ENCODE measurements at regions not wholly inside any gene's neighbourhood (a gene's known extent, or its start where the extent isn't known, plus 50 kb on each side); places are given as distances from the start of the nearest gene placed in this dataset.
A peak's percentile ranks its signal among the peaks of the same experiment; 100 is the strongest.

GRCh38 chr16:11401161-11402050 is 56.1 kb downstream of the RMI2 start:
- DNase-seq (ENCODE audit: low spot score), result peak; percentile 83
- H3K27ac Mint-ChIP-seq (ENCODE audit: unreplicated experiment), result no peak overlapping the region
- H3K36me3 Mint-ChIP-seq (ENCODE audit: low read depth), result no peaks in the 10 kb centered on the region
- H3K27me3 Mint-ChIP-seq (ENCODE audit: low read depth), result peaks cover 6% of the 10 kb centered on the region
- no peaks in the 10 kb centered on the region for H3K4me1 Mint-ChIP-seq (ENCODE audit: low read depth)
- no peak for TF ChIP-seq CTCF (IDR thresholded peaks at IDR 0.05)
- H3K9me3 Mint-ChIP-seq (ENCODE audit: low read depth), result no peaks in the 10 kb centered on the region
- no peak overlapping the region for H3K4me3 Mint-ChIP-seq (ENCODE audit: unreplicated experiment)

- H3K4me3 Mint-ChIP-seq (ENCODE audit: unreplicated experiment), result no peak overlapping the region
- H3K9me3 Mint-ChIP-seq (ENCODE audit: low read depth), result no peaks in the 10 kb centered on the region
- peak; percentile 83 for DNase-seq (ENCODE audit: low spot score)
- no peaks in the 10 kb centered on the region for H3K4me1 Mint-ChIP-seq (ENCODE audit: low read depth)
- TF ChIP-seq CTCF (IDR thresholded peaks at IDR 0.05), result peak; percentile 17
- no peak overlapping the region for H3K27ac Mint-ChIP-seq (ENCODE audit: unreplicated experiment)
- no peaks in the 10 kb centered on the region for H3K36me3 Mint-ChIP-seq (ENCODE audit: low read depth)
- H3K27me3 Mint-ChIP-seq (ENCODE audit: low read depth), result peaks cover 6% of the 10 kb centered on the region
Measured at GRCh38 chr16:11402051-11402744, 56.9 kb downstream of the RMI2 start.

GRCh38 chr16:11402745-11403533 is 57.7 kb downstream of the RMI2 start:
- peak; percentile 82 for DNase-seq (ENCODE audit: low spot score)
- Mint-ChIP-seq H3K27me3 (ENCODE audit: low read depth) (peaks cover 6% of the 10 kb centered on the region), H3K4me1 (ENCODE audit: low read depth) (peaks cover 2% of the 10 kb centered on the region), H3K36me3 (ENCODE audit: low read depth) (no peaks in the 10 kb centered on the region), H3K27ac (ENCODE audit: unreplicated experiment) (no peak overlapping the region), H3K4me3 (ENCODE audit: unreplicated experiment) (no peak overlapping the region), H3K9me3 (ENCODE audit: low read depth) (no peaks in the 10 kb centered on the region)
- no peak for TF ChIP-seq CTCF (IDR thresholded peaks at IDR 0.05)

- peaks cover 2% of the 10 kb centered on the region for H3K4me1 Mint-ChIP-seq (ENCODE audit: low read depth)
- peaks cover 6% of the 10 kb centered on the region for H3K27me3 Mint-ChIP-seq (ENCODE audit: low read depth)
- H3K27ac Mint-ChIP-seq (ENCODE audit: unreplicated experiment), result no peak overlapping the region
- no peak for TF ChIP-seq CTCF (IDR thresholded peaks at IDR 0.05)
- H3K4me3 Mint-ChIP-seq (ENCODE audit: unreplicated experiment), result no peak overlapping the region
- no peak for DNase-seq (ENCODE audit: low spot score)
- H3K36me3 Mint-ChIP-seq (ENCODE audit: low read depth), result no peaks in the 10 kb centered on the region
- H3K9me3 Mint-ChIP-seq (ENCODE audit: low read depth), result no peaks in the 10 kb centered on the region
Measured at GRCh38 chr16:11403534-11403795, 58.2 kb downstream of the RMI2 start.

GRCh38 chr16:11403920-11404319 is 58.7 kb downstream of the RMI2 start:
- TF ChIP-seq CTCF (IDR thresholded peaks at IDR 0.05), result no peak
- DNase-seq (ENCODE audit: low spot score), result no peak
- no peaks in the 10 kb centered on the region for H3K36me3 Mint-ChIP-seq (ENCODE audit: low read depth)
- no peak overlapping the region for H3K27ac Mint-ChIP-seq (ENCODE audit: unreplicated experiment)
- H3K4me3 Mint-ChIP-seq (ENCODE audit: unreplicated experiment), result no peak overlapping the region
- no peaks in the 10 kb centered on the region for H3K9me3 Mint-ChIP-seq (ENCODE audit: low read depth)
- H3K27me3 Mint-ChIP-seq (ENCODE audit: low read depth), result peaks cover 6% of the 10 kb centered on the region
- peaks cover 5% of the 10 kb centered on the region for H3K4me1 Mint-ChIP-seq (ENCODE audit: low read depth)

Measured in chondrocyte (in vitro differentiated cells).